OCI-LY3 (cell line): ENCODE measurements at regions not wholly inside any gene's neighbourhood (a gene's known extent, or its start where the extent isn't known, plus 50 kb on each side); places are given as distances from the start of the nearest gene placed in this dataset.

ENCODE experiments used
- CTCF ChIP-seq: fragments of 200-600, 300-600 bp; sonication (generic); IDR thresholded peaks from 2 replicates; pipeline ENCODE4 v1.5.1; 2014; ENCODE audit warnings: antibody characterized with exemption, low read length, low read depth
- EZH2phosphoT487 ChIP-seq: fragments of 200-600 bp; shearing (Covaris generic); IDR thresholded peaks from 2 replicates; pipeline ENCODE4 v1.6.1; 2018; ENCODE audit warnings: antibody characterized with exemption, mixed run types, low read depth

- TF ChIP-seq CTCF (no peak), EZH2phosphoT487 (no peak)
These were observed 66.6 kb upstream of the SLIT2 start for GRCh38 chr4:20185103-20185502.
